Endothelial cell of umbilical vein (primary cell): ENCODE measurements at regions not wholly inside any gene's neighbourhood (a gene's known extent, or its start where the extent isn't known, plus 50 kb on each side); places are given as distances from the start of the nearest gene placed in this dataset.

ENCODE experiments used
- BruUV-seq: library from RNA; stranded (reverse); fragments of 400-500 nt; replicated peaks from 2 replicates; lab custom pipeline; 2021; lab: Mats Ljungman, UMichigan
- CTCF ChIA-PET: fragments of 300-600, 350-600 bp; sonication (Branson Sonifier 250); formaldehyde crosslinking; loops from one replicate; lab custom pipeline; 2021; ENCODE audit warnings: antibody characterized with exemption, inconsistent platforms; lab: Charles Lee
- POLR2A ChIA-PET: fragments of 300-600, 350-600 bp; sonication (Branson Sonifier 250); formaldehyde crosslinking; loops from one replicate; lab custom pipeline; 2021; ENCODE audit warnings: antibody characterized with exemption, inconsistent platforms; lab: Charles Lee
- DNase-seq: peaks from one replicate; pipeline ENCODE4 v3.0.0-alpha.2; 2011; ENCODE audit warnings: low read depth, low spot score
- FAIRE-seq: peaks from 2 replicates; lab custom pipeline; 2011; peaks lifted over from hg19 to GRCh38; lab: Jason Lieb, UNC
- H2AFZ ChIP-seq: 2 replicates; pipeline ENCODE4 v1.6.0; 2012; ENCODE audit warnings: low read depth, low read length, control low read depth, inconsistent platforms
- H3K27ac ChIP-seq: 2 replicates; pipeline ENCODE4 v1.5.1; 2011; ENCODE audit warnings: low read depth, mild to moderate bottlenecking, control low read depth, low read length, moderate library complexity; ENCODE audit not compliant: insufficient read depth
- H3K27me3 ChIP-seq, 2 experiments: 2 replicates each; pipeline versions ENCODE4 v1.6.0 to v1.6.1; 2011; ENCODE audit warnings: low read length in 2 of 2, mixed read lengths in 1 of 2; ENCODE audit not compliant: control insufficient read depth in 2 of 2, insufficient read depth in 2 of 2
- H3K36me3 ChIP-seq, 2 experiments: 2 replicates in 1 of 2; 3 replicates in 1 of 2; pipeline ENCODE4 v1.5.1; 2011; ENCODE audit warnings: low read length in 2 of 2, mild to moderate bottlenecking in 1 of 2, moderate library complexity in 1 of 2; ENCODE audit not compliant: control insufficient read depth in 2 of 2, insufficient read depth in 2 of 2; ENCODE audit errors: extremely low read depth in 1 of 2
- H3K4me1 ChIP-seq: 3 replicates; pipeline ENCODE4 v1.5.1; 2011; ENCODE audit warnings: mild to moderate bottlenecking, low read length; ENCODE audit not compliant: control insufficient read depth, insufficient read depth; ENCODE audit errors: extremely low read depth
- H3K4me2 ChIP-seq: 2 replicates; pipeline ENCODE4 v1.6.1; 2011; ENCODE audit warnings: low read length, control low read depth, mixed read lengths; ENCODE audit not compliant: insufficient read depth
- H3K4me3 ChIP-seq, 3 experiments: fragments of 200-600 bp in 1 of 3; sonication (generic), shearing (Covaris generic) in 1 of 3; replicated peaks in 1 of 3; 2 replicates each; pipeline ENCODE4 v1.5.1; 2011 to 2016; ENCODE audit warnings: control low read depth in 3 of 3, low read length in 3 of 3, mild to moderate bottlenecking in 2 of 3, inconsistent platforms in 1 of 3, low read depth in 1 of 3, moderate library complexity in 1 of 3; ENCODE audit not compliant: insufficient read depth in 1 of 3
- H3K79me2 ChIP-seq: 2 replicates; pipeline ENCODE4 v1.6.0; 2012; ENCODE audit warnings: low read length, inconsistent platforms; ENCODE audit not compliant: control insufficient read depth, insufficient read depth
- H3K9ac ChIP-seq: replicated peaks from 2 replicates; pipeline ENCODE3; 2011; ENCODE audit warnings: low read length, control low read depth; ENCODE audit not compliant: insufficient read depth; ENCODE audit errors: extremely low read depth
- H3K9me1 ChIP-seq: replicated peaks from 3 replicates; pipeline ENCODE4 v1.6.0; 2011; ENCODE audit warnings: mild to moderate bottlenecking, low read length; ENCODE audit not compliant: control insufficient read depth, insufficient read depth; ENCODE audit errors: extremely low read depth
- H3K9me3 ChIP-seq: replicated peaks from 2 replicates; pipeline ENCODE4 v1.5.1; 2012; ENCODE audit warnings: low read length, inconsistent platforms; ENCODE audit not compliant: control insufficient read depth, insufficient read depth
- H4K20me1 ChIP-seq: replicated peaks from 2 replicates; pipeline ENCODE3; 2011; ENCODE audit warnings: mild to moderate bottlenecking, low read length; ENCODE audit not compliant: control insufficient read depth, insufficient read depth; ENCODE audit errors: extremely low read depth
- EZH2 ChIP-seq: IDR thresholded peaks from 2 replicates; pipeline ENCODE4 v1.6.1; 2012; ENCODE audit warnings: borderline replicate concordance, low read depth, mild to moderate bottlenecking, moderate library complexity, low read length, inconsistent platforms; ENCODE audit not compliant: severe bottlenecking
- FOS ChIP-seq: IDR thresholded peaks from 2 replicates; pipeline ENCODE4 v1.6.1; 2011; ENCODE audit warnings: mild to moderate bottlenecking, low read length, moderate library complexity, borderline replicate concordance; ENCODE audit not compliant: insufficient read depth
- GATA2 ChIP-seq: IDR thresholded peaks from 2 replicates; pipeline ENCODE4 v1.7.0; 2011; ENCODE audit warnings: low read depth, mild to moderate bottlenecking, moderate library complexity, mixed read lengths, low read length; ENCODE audit not compliant: insufficient read length, insufficient read depth
- JUN ChIP-seq: IDR thresholded peaks from 2 replicates; pipeline ENCODE4 v1.6.1; 2011; ENCODE audit warnings: borderline replicate concordance, low read depth; ENCODE audit not compliant: insufficient read length, insufficient read depth
- MAX ChIP-seq: IDR thresholded peaks from 2 replicates; pipeline ENCODE4 v1.6.1; 2011; ENCODE audit not compliant: insufficient read depth, insufficient read length
- MYC ChIP-seq: IDR thresholded peaks from one replicate; pipeline ENCODE4 v1.6.1; 2011; ENCODE audit warnings: mild to moderate bottlenecking, low read depth, low read length
- POLR2A ChIP-seq: IDR thresholded peaks from 2 replicates; pipeline ENCODE4 v1.6.1; 2012; ENCODE audit warnings: low read depth, mild to moderate bottlenecking, control low read depth, low read length
- POLR2AphosphoS5 ChIP-seq: IDR thresholded peaks from 2 replicates; pipeline ENCODE4 v1.6.1; 2012; ENCODE audit warnings: low read depth, mild to moderate bottlenecking, control low read depth, low read length, moderate library complexity; ENCODE audit not compliant: insufficient read depth
- dilution Hi-C: fragments of 300-500 bp; cut with MboI; formaldehyde crosslinking; loops from one replicate; pipeline ENCODE4 v1.15.0; 2019; ENCODE audit warnings: low sequenced_read_pairs; ENCODE audit not compliant: extremely low pct_ligation_motif_present
- intact Hi-C: fragments of 100-400 bp; cut with micrococcal nuclease; formaldehyde crosslinking; loops from one replicate; pipeline ENCODE4 v1.10.0; 2022
- TF ChIP-seq, protein P1 (sequence below), 2 donors: IDR thresholded peaks; 1 replicate in 1 of 2; 2 replicates in 1 of 2; pipeline ENCODE4 v1.5.1; 2011; ENCODE audit warnings: low read length in 2 of 2, mild to moderate bottlenecking in 2 of 2, moderate library complexity in 2 of 2, control low read depth in 1 of 2, inconsistent platforms in 1 of 2, low read depth in 1 of 2; ENCODE audit not compliant: insufficient read depth in 1 of 2; ENCODE audit errors: extremely low read depth in 1 of 2

DNA sequence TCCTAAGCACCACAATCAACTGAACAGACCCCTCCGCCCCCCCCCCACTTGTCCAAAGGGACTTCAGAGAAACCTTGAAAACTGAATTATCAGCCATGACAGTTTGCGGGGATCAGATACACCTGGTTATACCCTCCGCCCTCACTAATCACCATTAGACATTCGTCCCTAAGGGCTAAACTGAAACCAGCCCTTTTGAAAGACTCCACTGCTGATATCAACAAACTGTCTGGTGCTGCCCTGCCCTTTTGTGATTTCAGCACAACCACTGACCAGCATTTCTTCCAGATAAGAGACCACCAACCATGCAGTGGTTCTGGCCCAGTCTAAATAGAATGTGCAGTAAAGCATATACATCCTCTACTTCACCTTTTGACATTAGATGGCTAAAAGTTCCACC lies 1422.9 kb downstream of the EFNB2 start:
- Histone ChIP-seq H3K9me1 (no peaks in the 10 kb centered on the region), H2AFZ (no peak overlapping the region), H3K27me3 (no peaks in the 10 kb centered on the region), H3K9ac (no peak overlapping the region), H3K9me3 (no peaks in the 10 kb centered on the region), H3K27ac (no peak overlapping the region), H3K4me2 (no peak overlapping the region), H4K20me1 (no peaks in the 10 kb centered on the region), H3K4me1 (peaks cover 9% of the 10 kb centered on the region), H3K36me3 (no peaks in the 10 kb centered on the region), H3K79me2 (no peaks in the 10 kb centered on the region), H3K4me3 (no peak overlapping the region)
- POLR2A ChIA-PET: no interaction called here
- dilution Hi-C loops: no loop called here
- DNase-seq (no peak), FAIRE-seq (no peak)
- TF ChIP-seq FOS: no peak
- TF ChIP-seq POLR2AphosphoS5: no peak
- no peak for TF ChIP-seq GATA2
- TF ChIP-seq MYC: no peak
- TF ChIP-seq, protein P1, sequence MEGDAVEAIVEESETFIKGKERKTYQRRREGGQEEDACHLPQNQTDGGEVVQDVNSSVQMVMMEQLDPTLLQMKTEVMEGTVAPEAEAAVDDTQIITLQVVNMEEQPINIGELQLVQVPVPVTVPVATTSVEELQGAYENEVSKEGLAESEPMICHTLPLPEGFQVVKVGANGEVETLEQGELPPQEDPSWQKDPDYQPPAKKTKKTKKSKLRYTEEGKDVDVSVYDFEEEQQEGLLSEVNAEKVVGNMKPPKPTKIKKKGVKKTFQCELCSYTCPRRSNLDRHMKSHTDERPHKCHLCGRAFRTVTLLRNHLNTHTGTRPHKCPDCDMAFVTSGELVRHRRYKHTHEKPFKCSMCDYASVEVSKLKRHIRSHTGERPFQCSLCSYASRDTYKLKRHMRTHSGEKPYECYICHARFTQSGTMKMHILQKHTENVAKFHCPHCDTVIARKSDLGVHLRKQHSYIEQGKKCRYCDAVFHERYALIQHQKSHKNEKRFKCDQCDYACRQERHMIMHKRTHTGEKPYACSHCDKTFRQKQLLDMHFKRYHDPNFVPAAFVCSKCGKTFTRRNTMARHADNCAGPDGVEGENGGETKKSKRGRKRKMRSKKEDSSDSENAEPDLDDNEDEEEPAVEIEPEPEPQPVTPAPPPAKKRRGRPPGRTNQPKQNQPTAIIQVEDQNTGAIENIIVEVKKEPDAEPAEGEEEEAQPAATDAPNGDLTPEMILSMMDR (IDR thresholded peaks at IDR 0.05; ENCODE audit: extremely low read depth in 1 of 2, insufficient read depth in 1 of 2, low read depth in 1 of 2, low read length in 2 of 2): no peak
- TF ChIP-seq JUN: no peak
- no peak for TF ChIP-seq POLR2A
- TF ChIP-seq EZH2: no peak
- TF ChIP-seq MAX: no peak
- CTCF ChIA-PET: no interaction called here
- intact Hi-C loops: loop anchor here (10.0 kb wide), 1 partner anchor 322 kb away; no protein-coding TSS in a partner anchor
- BruUV-seq: no TSS peak
